ENCODE measurements at regions not wholly inside any gene's neighbourhood (a gene's known extent, or its start where the extent isn't known, plus 50 kb on each side); places are given as distances from the start of the nearest gene placed in this dataset.

- TF ChIP-seq IRF3 (IDR thresholded peaks at IDR 0.05; ENCODE audit: low read depth, low read length) (no peak), RAD21 (IDR thresholded peaks at IDR 0.05; ENCODE audit: low read length) (peak; percentile 32), GATA2 (CRISPR knock-in tag; IDR thresholded peaks at IDR 0.05) (peak; percentile 45), CHD2 (IDR thresholded peaks at IDR 0.05; ENCODE audit: low read length, partially characterized antibody) (peak; percentile 12), EP300 (IDR thresholded peaks at IDR 0.05; ENCODE audit: borderline replicate concordance in 1 of 2, low read depth in 1 of 2, low read length in 1 of 2) (peak in 1 of 2 experiments; percentile 71; a peak in 2 of 4 replicates), RCOR1 (IDR thresholded peaks at IDR 0.05; ENCODE audit: low read length) (peak; percentile 49; the same call in 1 of the 2 replicates)
- no peak overlapping the region for H3K4me2 ChIP-seq
- H3K9me2 ChIP-seq, result no peaks in the 10 kb centered on the region
- peak overlapping the region in 1 of 2 experiments; percentile 84; a peak in 2 of 4 replicates for H3K27ac ChIP-seq (ENCODE audit: low read depth in 2 of 2, low read length in 1 of 2)
- no peak overlapping the region for H3K9ac ChIP-seq
- H4K20me1 ChIP-seq (ENCODE audit: insufficient read depth), result no peaks in the 10 kb centered on the region
- H2AFZ ChIP-seq (ENCODE audit: low read depth), result no peak overlapping the region
- no peaks in the 10 kb centered on the region for H3K79me2 ChIP-seq (ENCODE audit: insufficient read depth)
- no peak for DNase-seq
- ChIA-PET CTCF (interaction anchor here (0.6 to 1.0 kb wide), 4 partner anchors 59 to 751 kb away, joined by 3 to 4 read pairs (median 3); no protein-coding TSS in a partner anchor), POLR2A (no interaction called here)
- 72% methylated on average over 6 of the region's 6 CpGs for WGBS (ENCODE audit: low lambda C conversion rate)
- H3K36me3 ChIP-seq (replicated peaks in 1 of 2; ENCODE audit: control insufficient read depth in 1 of 2, insufficient read depth in 2 of 2, low read length in 1 of 2), result no peaks in the 10 kb centered on the region
- H3K4me1 ChIP-seq (ENCODE audit: control insufficient read depth in 1 of 2, insufficient read depth in 2 of 2, low read depth in 1 of 2, low read length in 1 of 2), result peaks cover 54 to 69% of the 10 kb centered on the region in 2 experiments
- H3F3A ChIP-seq (replicated peaks; ENCODE audit: insufficient read depth), result peaks cover 7% of the 10 kb centered on the region
- no peak overlapping the region for H3K4me3 ChIP-seq (ENCODE audit: low read depth in 2 of 2, low read length in 1 of 2)
- no peaks in the 10 kb centered on the region for H3K9me3 ChIP-seq
- H3K27me3 ChIP-seq (ENCODE audit: insufficient read depth), result no peaks in the 10 kb centered on the region
Measured at GRCh38 chr5:124658867-124659557, 87.4 kb downstream of the ZNF608 start.

- Histone ChIP-seq H3K36me3 (replicated peaks in 1 of 2; ENCODE audit: control insufficient read depth in 1 of 2, insufficient read depth in 2 of 2, low read length in 1 of 2) (no peaks in the 10 kb centered on the region), H4K20me1 (ENCODE audit: insufficient read depth) (no peaks in the 10 kb centered on the region), H3K4me1 (ENCODE audit: control insufficient read depth in 1 of 2, insufficient read depth in 2 of 2, low read depth in 1 of 2, low read length in 1 of 2) (peaks cover 43 to 71% of the 10 kb centered on the region in 2 experiments), H3K9ac (no peak overlapping the region), H3K4me2 (peak overlapping the region; percentile 59), H2AFZ (ENCODE audit: low read depth) (peak overlapping the region; percentile 51; the same call in 1 of the 2 replicates), H3K27ac (ENCODE audit: low read depth in 2 of 2, low read length in 1 of 2) (peak overlapping the region; percentile 58 to 89), H3K27me3 (ENCODE audit: insufficient read depth) (no peaks in the 10 kb centered on the region), H3K79me2 (ENCODE audit: insufficient read depth) (no peaks in the 10 kb centered on the region), H3F3A (replicated peaks; ENCODE audit: insufficient read depth) (peaks cover 12% of the 10 kb centered on the region), H3K4me3 (ENCODE audit: low read depth in 2 of 2, low read length in 1 of 2) (peak overlapping the region in 1 of 2 experiments; percentile 21; a peak in 2 of 4 replicates), H3K9me2 (no peaks in the 10 kb centered on the region), H3K9me3 (no peaks in the 10 kb centered on the region)
- ChIA-PET CTCF (no interaction called here), POLR2A (interaction anchor here (0.8 to 2.2 kb wide), 4 partner anchors 15 to 93 kb away, joined by 3 to 12 read pairs (median 4); no protein-coding TSS in a partner anchor)
- 16% methylated on average over 5 of the region's 5 CpGs for WGBS (ENCODE audit: low lambda C conversion rate)
- peak; percentile 57 for DNase-seq
- TF ChIP-seq CTCF (IDR thresholded peaks at IDR 0.05) (no peak), SMC3 (IDR thresholded peaks at IDR 0.05; ENCODE audit: low read depth, low read length) (no peak), TAF1 (IDR thresholded peaks at IDR 0.05; ENCODE audit: borderline replicate concordance, low read depth, low read length) (no peak; the same call in 1 of the 2 replicates), USF2 (IDR thresholded peaks at IDR 0.05; ENCODE audit: borderline replicate concordance, low read depth, low read length) (0 out of 2 replicates have a peak, but pooled peaks have one; percentile 25), ZBTB33 (IDR thresholded peaks at IDR 0.05; ENCODE audit: borderline replicate concordance, low read depth) (no peak), NFIC (IDR thresholded peaks at IDR 0.05; ENCODE audit: borderline replicate concordance) (peak; percentile 43; the same call in 1 of the 2 replicates), FOSL2 (IDR thresholded peaks at IDR 0.05; ENCODE audit: borderline replicate concordance, low read depth) (peak; percentile 67; the same call in 1 of the 2 replicates), TEAD4 (IDR thresholded peaks at IDR 0.05; ENCODE audit: borderline replicate concordance, insufficient read depth) (no peak), JUND (IDR thresholded peaks at IDR 0.05) (peak; percentile 62), NRF1 (IDR thresholded peaks at IDR 0.05; ENCODE audit: low read depth, low read length) (no peak), EZH2phosphoT487 (IDR thresholded peaks at IDR 0.05; ENCODE audit: borderline replicate concordance, low read depth) (no peak), USF1 (IDR thresholded peaks at IDR 0.05; ENCODE audit: borderline replicate concordance, low read depth) (peak; percentile 81), GABPA (IDR thresholded peaks at IDR 0.05; ENCODE audit: low read depth) (no peak)
Measured at GRCh38 chr5:124655921-124656511, 90.4 kb downstream of the ZNF608 start.

Data from SK-N-SH (cell line).